Urothelium cell line (cell line): ENCODE measurements at regions not wholly inside any gene's neighbourhood (a gene's known extent, or its start where the extent isn't known, plus 50 kb on each side); places are given as distances from the start of the nearest gene placed in this dataset.
"Not testable (repeated sequence)": the region's sequence is repeated elsewhere in the genome, so short reads cannot be mapped to it uniquely, and the experiment has no call there.

ENCODE experiments used
- DNase-seq: peaks from one replicate; pipeline ENCODE4 v3.0.0; 2011; ENCODE audit warnings: low spot score, mixed read lengths
- FAIRE-seq: peaks from 2 replicates; lab custom pipeline; 2011; peaks lifted over from hg19 to GRCh38; lab: Jason Lieb, UNC

- DNase-seq (no peak), FAIRE-seq (no peak)
These were observed 630.3 kb upstream of the KLHL4 start for GRCh38 chrX:86887341-86887740.

- DNase-seq (no peak), FAIRE-seq (no peak)
These were observed 607.6 kb upstream of the KLHL4 start for GRCh38 chrX:86910027-86910426.

GRCh38 chrX:86910602-86911311 lies 606.8 kb upstream of the KLHL4 start:
- FAIRE-seq (no peak), DNase-seq (no peak)

- DNase-seq, result no peak
These were observed 603.0 kb upstream of the KLHL4 start for GRCh38 chrX:86914569-86914968.

GRCh38 chrX:86917959-86918358 lies 599.6 kb upstream of the KLHL4 start:
- FAIRE-seq (no peak), DNase-seq (no peak)

More at GRCh38 chrX:86914569-86914968, 603.0 kb upstream of the KLHL4 start:
- FAIRE-seq, result no peak

GRCh38 chrX:86930419-86930818 lies 587.2 kb upstream of the KLHL4 start:
- DNase-seq (no peak), FAIRE-seq (no peak)

GRCh38 chrX:86935988-86936387 lies 581.6 kb upstream of the KLHL4 start:
- no peak for FAIRE-seq

GRCh38 chrX:86946569-86946968 lies 571.0 kb upstream of the KLHL4 start:
- FAIRE-seq, result no peak
- DNase-seq, result peak; percentile 6

More at GRCh38 chrX:86935988-86936387, 581.6 kb upstream of the KLHL4 start:
- DNase-seq, result no peak

GRCh38 chrX:86964321-86964720 lies 553.3 kb upstream of the KLHL4 start:
- no peak for FAIRE-seq
- DNase-seq, result no peak

GRCh38 chrX:86981326-86981879 lies 536.2 kb upstream of the KLHL4 start:
- DNase-seq (no peak), FAIRE-seq (no peak)

- DNase-seq, FAIRE-seq: not testable (repeated sequence)
These were observed 530.3 kb upstream of the KLHL4 start for GRCh38 chrX:86987351-86987750.

- DNase-seq (no peak), FAIRE-seq (no peak)
These were observed 514.6 kb upstream of the KLHL4 start for GRCh38 chrX:87003031-87003430.

GRCh38 chrX:87005183-87005582 lies 512.4 kb upstream of the KLHL4 start:
- DNase-seq (no peak), FAIRE-seq (no peak)

GRCh38 chrX:87005885-87006284 lies 511.7 kb upstream of the KLHL4 start:
- no peak for FAIRE-seq

GRCh38 chrX:87006561-87006960 lies 511.0 kb upstream of the KLHL4 start:
- FAIRE-seq, result no peak
- no peak for DNase-seq

More at GRCh38 chrX:87005885-87006284, 511.7 kb upstream of the KLHL4 start:
- no peak for DNase-seq

GRCh38 chrX:87017210-87017609 lies 500.4 kb upstream of the KLHL4 start:
- DNase-seq, result no peak

GRCh38 chrX:87033115-87033514 lies 484.5 kb upstream of the KLHL4 start:
- DNase-seq, FAIRE-seq: not testable (repeated sequence)

More at GRCh38 chrX:87017210-87017609, 500.4 kb upstream of the KLHL4 start:
- FAIRE-seq, result no peak

- no peak for DNase-seq
- no peak for FAIRE-seq
These were observed 472.2 kb upstream of the KLHL4 start for GRCh38 chrX:87045352-87045751.

GRCh38 chrX:87049567-87049966 lies 468.0 kb upstream of the KLHL4 start:
- FAIRE-seq, result no peak
- no peak for DNase-seq

GRCh38 chrX:87063642-87064041 lies 454.0 kb upstream of the KLHL4 start:
- FAIRE-seq, result no peak
- DNase-seq, result no peak

GRCh38 chrX:87064502-87064901 lies 453.1 kb upstream of the KLHL4 start:
- FAIRE-seq (no peak), DNase-seq (peak; percentile 2)

GRCh38 chrX:87067795-87068369 lies 449.7 kb upstream of the KLHL4 start:
- FAIRE-seq, result no peak

More at GRCh38 chrX:87067795-87068369, 449.7 kb upstream of the KLHL4 start:
- DNase-seq, result no peak
